HEK293 (cell line): ENCODE measurements at regions not wholly inside any gene's neighbourhood (a gene's known extent, or its start where the extent isn't known, plus 50 kb on each side); places are given as distances from the start of the nearest gene placed in this dataset.

Source experiments
- BCL6B ChIP-seq: fragments of 450-650 bp; formaldehyde crosslinking; IDR thresholded peaks from 2 replicates; pipeline ENCODE4 v1.5.1; 2017; ENCODE audit warnings: missing biosample characterization, missing genetic modification characterization
- CTCF ChIP-seq: fragments of 450-650 bp; formaldehyde crosslinking; IDR thresholded peaks from 2 replicates; pipeline ENCODE4 v1.5.1; 2016; ENCODE audit warnings: missing biosample characterization, missing genetic modification characterization
- HOXA7 ChIP-seq: sonication (generic); formaldehyde crosslinking; IDR thresholded peaks from 2 replicates; pipeline ENCODE4 v1.8.1; 2022; ENCODE audit warnings: missing genetic modification reagents, borderline replicate concordance
- HOXC10 ChIP-seq: sonication (generic); formaldehyde crosslinking; IDR thresholded peaks from 2 replicates; pipeline ENCODE4 v1.8.1; 2023; ENCODE audit warnings: mild to moderate bottlenecking, missing genetic modification reagents
- ZNF501 ChIP-seq: fragments of 450-650 bp; formaldehyde crosslinking; IDR thresholded peaks from 2 replicates; pipeline ENCODE4 v1.5.1; 2016; ENCODE audit warnings: missing biosample characterization, missing genetic modification characterization
- ZNF654 ChIP-seq: fragments of 450-650 bp; formaldehyde crosslinking; IDR thresholded peaks from 2 replicates; pipeline ENCODE4 v1.5.1; 2016; ENCODE audit warnings: low read depth, missing biosample characterization, missing genetic modification characterization
- ZNF701 ChIP-seq: fragments of 450-650 bp; formaldehyde crosslinking; IDR thresholded peaks from 2 replicates; pipeline ENCODE4 v1.5.1; 2016; ENCODE audit warnings: missing biosample characterization, missing genetic modification characterization

GRCh38 chr2:39549718-39550464 is 112.8 kb upstream of the MAP4K3 start:
- no peak for TF ChIP-seq HOXA7
- TF ChIP-seq ZNF701, result no peak
- TF ChIP-seq BCL6B, result no peak
- no peak for TF ChIP-seq ZNF501 (tag by site-specific recombination)
- TF ChIP-seq HOXC10 (CRISPR knock-in tag), result no peak
- TF ChIP-seq ZNF654, result no peak
- no peak for TF ChIP-seq CTCF (tag by site-specific recombination)
